ENCODE measurements at regions not wholly inside any gene's neighbourhood (a gene's known extent, or its start where the extent isn't known, plus 50 kb on each side); places are given as distances from the start of the nearest gene placed in this dataset.

DNA sequence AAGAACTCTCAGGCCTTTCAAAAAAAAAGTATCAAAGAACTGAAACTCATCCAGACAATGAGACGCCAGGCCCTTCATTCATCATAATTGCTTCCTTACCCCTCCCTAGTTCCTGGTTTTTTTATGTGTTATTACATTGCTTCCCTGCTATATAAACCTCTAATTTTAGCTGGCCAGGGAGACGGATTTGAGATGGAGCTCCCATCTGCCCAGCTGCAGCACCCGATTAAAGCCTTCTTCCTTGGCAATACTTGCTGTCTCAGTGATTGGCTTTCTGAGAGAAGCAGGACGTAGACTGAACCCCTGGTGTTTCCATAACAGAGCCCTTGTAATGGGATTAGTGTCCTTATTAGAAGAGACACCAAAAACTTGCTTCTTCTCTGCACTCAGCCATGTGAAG, 62.4 kb downstream of the BARX1 start:
- DNase-seq (ENCODE audit: low spot score) (no peak), FAIRE-seq (no peak), ATAC-seq (no peak)
- peaks cover 19% of the 10 kb centered on the region for H3K9me3 ChIP-seq (ENCODE audit: low read length)
- intact Hi-C loops (cut with micrococcal nuclease; ENCODE audit: unreplicated experiment), result no loop called here
- H3K4me1 ChIP-seq (ENCODE audit: insufficient read depth, low read length), result peaks cover 38% of the 10 kb centered on the region
- CTCF ChIA-PET (ENCODE audit: low intra/inter-chr PET ratio, low total read pairs), result no interaction called here
- H3K4me3 ChIP-seq (replicated peaks in 1 of 3; ENCODE audit: insufficient read depth in 1 of 3, low read depth in 2 of 3, low read length in 3 of 3), result no peak overlapping the region
- 65% methylated on average over 4 of the region's 4 CpGs for WGBS (ENCODE audit: low lambda C conversion rate)
- POLR2A ChIA-PET, result no interaction called here
- no peak overlapping the region for H3K4me2 ChIP-seq (ENCODE audit: low read depth, low read length)
- no TSS peak for BruUV-seq (replicated peaks)
- in situ Hi-C loops (cut with HindIII; ENCODE audit: extremely low pct_ligation_motif_present, low pct_unique_long_range_greater_than_20kb), result no loop called here
- no peak overlapping the region for H2AFZ ChIP-seq (ENCODE audit: low read length)
- H3K79me2 ChIP-seq (ENCODE audit: insufficient read depth, low read length), result no peaks in the 10 kb centered on the region
- H3K27ac ChIP-seq (ENCODE audit: extremely low read length, insufficient read depth, low read length), result no peak overlapping the region
- peaks cover 0 to 2% of the 10 kb centered on the region in 2 experiments; a peak in 1 of 5 replicates for H3K27me3 ChIP-seq (ENCODE audit: control insufficient read depth in 1 of 2, insufficient read depth in 2 of 2, low read length in 2 of 2)
- no peak overlapping the region for H3K9ac ChIP-seq (ENCODE audit: insufficient read depth, low read depth, low read length)
- no peaks in the 10 kb centered on the region for H4K20me1 ChIP-seq (ENCODE audit: insufficient read depth, low read length)
- TF ChIP-seq ZNF124 (CRISPR knock-in tag; IDR thresholded peaks at IDR 0.05), result peak; percentile 100
- TF ChIP-seq ZNF749 (CRISPR knock-in tag; IDR thresholded peaks at IDR 0.05; ENCODE audit: borderline replicate concordance), result no peak
- no peaks in the 10 kb centered on the region for H3K36me3 ChIP-seq (replicated peaks in 1 of 2; ENCODE audit: control insufficient read depth in 1 of 2, insufficient read depth in 2 of 2, low read length in 2 of 2)

DNA sequence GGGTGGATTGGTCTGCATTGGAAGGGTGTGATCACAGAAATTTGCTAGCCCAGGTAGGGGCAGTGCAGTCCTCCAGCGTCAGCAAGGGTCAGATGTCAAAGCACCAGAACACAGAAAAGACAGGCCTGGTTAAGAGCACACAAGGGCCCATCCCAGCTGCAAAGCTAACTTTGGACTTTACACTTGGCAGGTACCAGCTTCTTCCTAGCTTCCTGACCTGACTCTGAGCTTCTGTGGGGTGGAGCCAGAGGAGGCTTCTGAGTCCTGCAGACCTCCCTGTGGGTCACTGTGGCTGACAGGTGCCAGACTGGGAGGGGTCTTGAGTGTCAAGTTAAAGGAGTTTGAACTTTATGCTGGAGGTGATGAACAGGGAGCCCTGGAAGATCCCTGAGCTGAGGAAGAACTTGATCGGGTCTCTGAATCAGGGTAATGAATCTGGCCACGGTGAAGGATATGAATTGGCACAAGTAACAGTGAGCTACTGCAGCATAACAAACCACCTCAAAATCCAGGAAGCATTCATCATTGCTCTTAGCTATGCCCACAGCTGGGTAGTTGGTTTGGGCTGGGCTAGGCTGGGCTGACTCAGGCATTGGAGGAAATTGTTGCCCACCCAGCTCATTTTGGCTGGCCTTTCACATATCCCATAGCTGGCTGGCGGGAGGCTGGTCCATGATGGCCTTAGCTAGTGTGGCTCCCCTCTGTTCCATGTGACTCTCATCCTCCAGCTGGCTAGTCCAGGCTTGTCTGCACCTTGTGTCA, 63.4 kb downstream of the BARX1 start:
- in situ Hi-C loops (cut with HindIII; ENCODE audit: extremely low pct_ligation_motif_present, low pct_unique_long_range_greater_than_20kb), result no loop called here
- Histone ChIP-seq H2AFZ (ENCODE audit: low read length) (no peak overlapping the region), H4K20me1 (ENCODE audit: insufficient read depth, low read length) (no peaks in the 10 kb centered on the region), H3K79me2 (ENCODE audit: insufficient read depth, low read length) (no peaks in the 10 kb centered on the region), H3K9ac (ENCODE audit: insufficient read depth, low read depth, low read length) (no peak overlapping the region), H3K9me3 (ENCODE audit: low read length) (peaks cover 19% of the 10 kb centered on the region), H3K4me2 (ENCODE audit: low read depth, low read length) (no peak overlapping the region), H3K36me3 (replicated peaks in 1 of 2; ENCODE audit: control insufficient read depth in 1 of 2, insufficient read depth in 2 of 2, low read length in 2 of 2) (no peaks in the 10 kb centered on the region), H3K27me3 (ENCODE audit: control insufficient read depth in 1 of 2, insufficient read depth in 2 of 2, low read length in 2 of 2) (peaks cover 0 to 2% of the 10 kb centered on the region in 2 experiments; a peak in 1 of 5 replicates), H3K4me3 (replicated peaks in 1 of 3; ENCODE audit: insufficient read depth in 1 of 3, low read depth in 2 of 3, low read length in 3 of 3) (no peak overlapping the region), H3K4me1 (ENCODE audit: insufficient read depth, low read length) (peaks cover 38% of the 10 kb centered on the region), H3K27ac (ENCODE audit: extremely low read length, insufficient read depth, low read length) (no peak overlapping the region)
- DNase-seq (ENCODE audit: low spot score) (no peak), ATAC-seq (no peak), FAIRE-seq (no peak)
- 58% methylated on average over 3 of the region's 4 CpGs for WGBS (ENCODE audit: low lambda C conversion rate)
- BruUV-seq (replicated peaks), result no TSS peak
- CTCF ChIA-PET (ENCODE audit: low intra/inter-chr PET ratio, low total read pairs), result no interaction called here
- intact Hi-C loops (cut with micrococcal nuclease; ENCODE audit: unreplicated experiment), result no loop called here
- POLR2A ChIA-PET, result no interaction called here
- TF ChIP-seq HNF4G (IDR thresholded peaks at IDR 0.05; ENCODE audit: borderline replicate concordance, low read depth, low read length) (0 out of 2 replicates have a peak, but pooled peaks have one; percentile 31), HNF4G (CRISPR knock-in tag; IDR thresholded peaks at IDR 0.05; ENCODE audit: borderline replicate concordance, low read depth) (no peak), REL (CRISPR knock-in tag; conservative IDR thresholded peaks at IDR 0.05) (no peak), NR2F6 (IDR thresholded peaks at IDR 0.05) (0 out of 2 replicates have a peak, but pooled peaks have one; percentile 30), NR2F6 (CRISPR knock-in tag; IDR thresholded peaks at IDR 0.05) (no peak), HNF4A (CRISPR knock-in tag; IDR thresholded peaks at IDR 0.05) (peak; percentile 61)

Data from HepG2 (cell line).